Activated CD8-positive, alpha-beta memory T cell treated with anti-CD3 and anti-CD28 coated beads for 24 hours (primary cell): ENCODE measurements at regions not wholly inside any gene's neighbourhood (a gene's known extent, or its start where the extent isn't known, plus 50 kb on each side); places are given as distances from the start of the nearest gene placed in this dataset.

ENCODE experiments used
- DNase-seq: peaks from one replicate; pipeline ENCODE4 v3.0.0-alpha.2; 2020

GRCh38 chr3:72060447-72061034, 275.6 kb upstream of the PROK2 start:
- no peak for DNase-seq

- DNase-seq = no peak
Observed at GRCh38 chr3:72058493-72059081, 273.6 kb upstream of the PROK2 start.

GRCh38 chr3:72055436-72055835, 270.5 kb upstream of the PROK2 start:
- no peak for DNase-seq

- DNase-seq = no peak
Observed at GRCh38 chr3:72054976-72055375, 270.0 kb upstream of the PROK2 start.

- DNase-seq = no peak
Observed at GRCh38 chr3:72052841-72053409, 268.0 kb upstream of the PROK2 start.

- DNase-seq = no peak
Observed at GRCh38 chr3:72050771-72051170, 265.8 kb upstream of the PROK2 start.

- no peak for DNase-seq
Observed at GRCh38 chr3:72050048-72050632, 265.2 kb upstream of the PROK2 start.

- DNase-seq = no peak
Observed at GRCh38 chr3:72049300-72049699, 264.4 kb upstream of the PROK2 start.

GRCh38 chr3:72048873-72049272, 263.9 kb upstream of the PROK2 start:
- DNase-seq = no peak

GRCh38 chr3:72047221-72047871, 262.4 kb upstream of the PROK2 start:
- no peak for DNase-seq

GRCh38 chr3:72044231-72044855, 259.4 kb upstream of the PROK2 start:
- no peak for DNase-seq

GRCh38 chr3:72043204-72044133, 258.5 kb upstream of the PROK2 start:
- DNase-seq = no peak

GRCh38 chr3:72042397-72043203, 257.7 kb upstream of the PROK2 start:
- no peak for DNase-seq

GRCh38 chr3:72041511-72041910, 256.6 kb upstream of the PROK2 start:
- DNase-seq = no peak

GRCh38 chr3:72041076-72041475, 256.1 kb upstream of the PROK2 start:
- DNase-seq = no peak

- DNase-seq = no peak
Observed at GRCh38 chr3:72039677-72040076, 254.7 kb upstream of the PROK2 start.

GRCh38 chr3:72036899-72037298, 252.0 kb upstream of the PROK2 start:
- DNase-seq = no peak

- no peak for DNase-seq
Observed at GRCh38 chr3:72035606-72036005, 250.7 kb upstream of the PROK2 start.

- no peak for DNase-seq
Observed at GRCh38 chr3:72034986-72035385, 250.0 kb upstream of the PROK2 start.

- no peak for DNase-seq
Observed at GRCh38 chr3:72033666-72034428, 248.9 kb upstream of the PROK2 start.
